ENCODE measurements at regions not wholly inside any gene's neighbourhood (a gene's known extent, or its start where the extent isn't known, plus 50 kb on each side); places are given as distances from the start of the nearest gene placed in this dataset.

- DNase-seq = no peak
These were observed 2277.1 kb downstream of the TP53TG3F start for GRCh38 chr16:35736546-35736945.

DNA sequence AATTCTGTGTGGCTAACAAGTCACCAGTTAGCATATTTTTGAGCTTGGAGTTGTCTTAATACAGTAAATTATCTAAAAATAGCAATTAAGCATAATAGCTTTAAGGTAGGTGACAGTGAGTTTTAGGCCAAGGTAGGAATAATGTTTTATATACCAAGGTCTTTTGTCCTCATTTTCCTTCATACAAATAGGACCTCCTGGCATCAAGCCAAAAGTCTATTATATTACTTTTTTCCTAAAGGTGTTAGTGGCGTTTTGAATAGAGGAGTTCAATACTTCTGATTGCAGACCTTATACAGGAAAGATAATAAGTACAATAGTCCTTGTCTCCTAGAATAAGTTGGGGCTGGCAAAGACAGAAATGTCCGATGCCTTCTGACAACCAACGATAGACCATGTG, 2277.7 kb downstream of the TP53TG3F start:
- no peak for DNase-seq

GRCh38 chr16:35741546-35741945, 2282.1 kb downstream of the TP53TG3F start:
- no peak for DNase-seq

GRCh38 chr16:35743101-35743692, 2283.8 kb downstream of the TP53TG3F start:
- no peak for DNase-seq

DNA sequence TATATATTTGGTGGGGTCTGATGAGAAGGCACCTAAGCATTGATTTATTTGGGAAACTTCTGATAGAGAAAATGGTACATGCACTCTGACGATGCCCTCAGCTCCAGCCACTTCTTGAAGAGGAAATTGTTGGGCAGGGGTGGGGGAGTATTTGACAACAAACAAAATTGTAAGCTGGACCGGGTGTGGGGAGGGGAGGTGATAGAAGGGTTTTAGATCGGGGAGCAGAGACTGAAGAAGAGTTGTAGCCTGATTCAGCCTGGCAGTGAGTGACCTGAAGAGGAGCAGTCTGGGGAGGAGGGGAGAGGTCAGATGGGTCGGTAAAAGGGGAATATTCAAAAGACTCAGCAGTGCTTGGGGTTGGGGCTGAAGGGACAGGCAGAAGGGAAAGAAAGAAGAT, 2284.7 kb downstream of the TP53TG3F start:
- no peak for DNase-seq

GRCh38 chr16:35744726-35745125, 2285.3 kb downstream of the TP53TG3F start:
- no peak for DNase-seq

DNA sequence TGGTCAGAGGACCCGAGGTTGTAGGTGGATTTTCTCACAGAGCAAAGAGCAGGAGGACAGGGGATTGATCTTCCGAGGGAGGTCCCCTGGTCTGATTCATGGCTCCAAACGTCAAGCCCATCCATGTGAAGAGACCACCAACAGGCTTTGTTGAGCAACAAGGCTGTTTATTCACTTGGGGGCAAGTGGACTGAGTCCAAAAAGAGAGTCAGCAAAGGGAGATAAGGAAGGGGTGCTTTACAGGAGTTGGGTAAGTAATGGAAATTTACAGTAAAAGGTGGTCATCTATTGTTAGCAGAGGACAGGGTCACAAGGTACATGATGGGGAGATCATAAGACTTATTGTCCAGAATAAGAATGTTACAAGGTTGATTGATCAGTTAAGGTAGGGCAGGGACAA, 2285.8 kb downstream of the TP53TG3F start:
- no peak for DNase-seq

GRCh38 chr16:35745821-35746248, 2286.4 kb downstream of the TP53TG3F start:
- no peak for DNase-seq

GRCh38 chr16:35746281-35746962, 2287.0 kb downstream of the TP53TG3F start:
- DNase-seq = no peak

DNA sequence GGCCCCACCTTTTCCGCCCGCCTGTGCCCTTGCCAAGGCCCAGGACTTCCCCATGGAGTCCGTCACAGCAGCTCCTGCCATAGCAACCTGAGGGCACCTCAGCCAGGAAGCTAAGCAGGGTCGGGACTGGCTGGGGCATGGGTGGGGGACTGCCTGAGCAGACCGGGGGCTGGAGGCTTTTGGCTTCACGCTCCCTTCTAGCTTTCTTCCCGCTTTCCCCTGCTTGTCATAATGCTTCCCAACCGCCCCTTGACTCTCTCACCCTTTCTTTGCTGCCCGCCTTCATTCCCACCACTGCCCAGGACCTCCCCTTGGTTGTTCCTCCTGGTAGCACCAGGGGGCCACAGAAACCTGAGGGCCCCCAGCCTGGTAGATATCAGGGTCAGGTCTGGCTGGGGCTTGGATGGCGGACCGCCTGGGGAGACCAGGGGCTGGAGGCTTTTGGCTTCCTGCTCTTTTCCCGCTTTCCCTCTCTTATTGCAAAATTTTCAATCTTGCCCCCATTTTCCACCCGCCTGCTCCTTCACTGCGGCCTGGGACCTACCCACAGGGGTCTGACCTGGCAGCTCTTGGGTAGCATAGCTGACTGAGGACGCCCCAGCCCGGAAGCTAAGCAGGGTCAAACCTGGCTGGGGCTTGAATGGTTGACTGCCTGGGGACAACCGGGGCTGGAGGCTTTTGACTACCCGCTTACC, 2287.7 kb downstream of the TP53TG3F start:
- no peak for DNase-seq

- DNase-seq = no peak
These were observed 2288.4 kb downstream of the TP53TG3F start for GRCh38 chr16:35747658-35748455.

DNA sequence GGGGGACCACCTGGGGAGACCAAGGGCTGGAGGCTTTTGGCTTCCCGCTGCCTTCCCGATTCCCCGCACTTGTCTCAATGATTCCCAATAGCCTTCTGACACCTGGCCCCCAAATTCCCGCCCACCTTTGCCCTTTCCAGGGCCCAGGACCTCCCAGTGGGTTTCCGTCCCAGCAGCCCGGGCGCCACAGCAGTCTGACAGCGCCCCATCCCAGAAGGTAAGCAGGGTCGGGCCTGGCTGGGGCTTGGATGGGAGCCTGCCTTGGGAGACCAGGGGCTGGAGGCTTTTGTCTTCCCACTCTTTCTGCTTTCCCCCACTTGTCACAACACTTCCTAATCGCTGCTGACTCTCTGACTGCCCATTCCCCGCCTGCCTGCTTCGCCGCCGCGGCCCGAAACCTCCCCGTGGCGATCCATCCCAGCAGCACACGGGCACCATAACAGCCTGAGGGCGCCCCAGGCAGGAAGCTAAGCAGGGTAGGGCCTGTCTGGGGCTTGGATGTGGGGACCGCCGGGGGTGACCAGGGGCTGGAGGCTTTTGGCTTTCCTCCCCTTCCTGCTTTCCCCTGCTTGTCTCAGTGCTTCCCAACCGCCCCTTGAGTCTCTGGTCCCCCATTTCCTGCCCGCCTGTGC, 2289.3 kb downstream of the TP53TG3F start:
- DNase-seq = no peak

DNA sequence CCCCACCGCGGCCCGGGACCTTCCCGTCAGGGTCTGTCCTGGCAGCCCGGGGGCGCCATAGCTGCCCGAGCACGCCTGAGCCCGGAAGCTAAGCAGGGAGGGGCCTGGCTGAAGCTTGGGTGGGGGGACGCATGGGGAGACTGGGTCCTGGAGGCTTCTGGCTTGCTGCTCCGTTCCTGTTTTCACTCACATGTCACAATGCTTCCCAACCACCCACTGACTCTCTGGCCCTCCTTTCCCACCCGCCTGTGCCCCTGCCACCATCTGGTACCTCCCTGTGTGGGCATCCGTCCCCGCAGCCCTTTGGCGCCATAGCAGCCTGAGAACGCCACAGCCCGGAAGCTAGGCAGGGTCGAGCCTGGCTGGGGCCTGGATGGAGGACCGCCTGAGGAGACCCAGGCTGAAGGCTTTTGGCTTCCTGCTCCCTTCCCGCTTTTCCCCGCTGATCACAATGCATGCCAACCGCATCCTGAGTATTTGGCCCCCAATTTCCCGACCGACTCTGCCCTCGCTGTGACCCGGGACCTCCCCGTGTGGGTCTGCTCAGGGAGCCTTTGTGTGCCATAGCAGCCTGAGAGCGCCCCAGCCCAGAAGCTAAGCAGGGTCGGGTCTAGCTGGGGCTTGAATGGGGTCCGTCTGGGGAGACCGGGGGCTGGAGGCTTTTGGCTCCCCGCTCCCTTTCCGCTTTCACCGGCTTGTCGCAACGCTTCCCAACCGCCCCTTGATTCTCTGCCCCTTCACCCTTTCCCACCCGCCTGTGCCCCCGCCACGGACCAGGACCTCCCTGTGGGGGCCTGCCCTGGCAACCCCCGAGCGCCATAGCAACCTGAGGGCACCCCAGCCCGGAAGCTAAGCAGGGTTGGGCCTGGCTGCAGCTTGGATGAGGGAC, 2290.1 kb downstream of the TP53TG3F start:
- no peak for DNase-seq

DNA sequence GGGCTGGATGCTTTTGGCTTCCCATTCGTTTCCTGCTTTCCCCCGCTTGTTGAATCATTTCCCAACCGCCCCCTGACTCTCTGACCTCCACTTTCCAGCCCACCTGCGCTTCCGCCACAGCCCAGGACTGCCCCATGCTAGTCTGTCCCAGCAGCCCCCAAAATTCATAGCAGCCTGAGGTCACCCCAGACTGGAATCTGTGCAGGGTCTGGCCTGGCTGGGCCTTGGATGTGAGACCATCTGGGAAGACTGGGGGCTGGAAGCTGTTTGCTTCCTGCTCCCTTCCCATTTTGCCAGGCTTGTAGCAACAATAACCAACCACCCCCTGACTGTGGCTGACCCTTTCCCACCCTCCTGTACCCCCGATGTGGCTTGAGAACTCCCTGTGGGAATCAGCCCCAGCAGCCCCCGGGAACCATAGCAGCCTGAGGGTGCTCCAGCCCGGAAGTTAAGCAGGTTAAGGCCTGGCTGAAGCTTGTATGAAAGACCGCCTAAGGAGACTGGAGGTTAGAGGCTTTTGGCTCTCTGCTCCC, 2290.8 kb downstream of the TP53TG3F start:
- no peak for DNase-seq

GRCh38 chr16:35750701-35751104, 2291.3 kb downstream of the TP53TG3F start:
- no peak for DNase-seq

DNA sequence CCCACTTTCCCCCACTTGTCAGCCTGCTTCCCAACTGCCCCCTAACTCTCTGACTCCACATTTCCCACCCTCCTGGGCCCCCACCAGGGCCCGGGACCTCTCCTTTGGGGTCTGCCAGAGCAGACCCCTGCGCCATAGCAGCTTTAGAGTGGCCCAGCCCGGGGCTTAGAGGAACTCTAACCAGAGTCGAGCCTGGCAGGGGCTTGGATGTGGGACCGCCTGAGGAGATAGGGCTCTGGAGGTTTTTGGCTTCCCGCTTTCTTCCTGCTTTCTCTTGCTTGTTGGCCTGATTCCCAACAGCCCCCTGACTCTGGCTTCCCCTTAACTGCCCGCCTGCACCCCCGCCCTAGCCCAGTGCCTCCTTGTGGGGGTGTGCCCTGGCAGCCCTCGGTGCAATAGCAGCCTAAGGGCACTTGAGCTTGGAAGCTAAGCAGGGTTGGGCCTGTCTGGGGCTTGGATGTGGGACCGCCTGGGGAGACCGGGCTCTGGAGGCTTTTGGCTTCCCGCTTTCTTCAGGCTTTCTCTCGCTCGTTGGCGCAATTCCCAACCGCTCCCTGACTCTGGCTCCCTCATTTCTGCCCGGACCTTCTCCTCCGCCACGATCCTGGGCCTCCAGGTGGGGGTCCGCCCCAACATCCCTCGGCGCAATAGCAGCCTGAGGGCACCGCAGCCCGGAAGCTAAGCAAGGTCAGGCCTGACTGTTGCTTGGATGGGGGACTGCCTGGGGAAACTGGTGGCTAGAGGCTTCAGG, 2292.0 kb downstream of the TP53TG3F start:
- DNase-seq = no peak

- DNase-seq = no peak
These were observed 2292.8 kb downstream of the TP53TG3F start for GRCh38 chr16:35752012-35752772.

- DNase-seq = no peak
These were observed 2293.6 kb downstream of the TP53TG3F start for GRCh38 chr16:35752773-35753558.
